Heart left ventricle (tissue), 16 donors: ENCODE measurements at regions not wholly inside any gene's neighbourhood (a gene's known extent, or its start where the extent isn't known, plus 50 kb on each side); places are given as distances from the start of the nearest gene placed in this dataset.

Source experiments
- ATAC-seq, 4 donors: fragments of 200-7000 bp; cut with Tn5 transposase; one replicate each; pipeline ENCODE4 v1.9.1; 2020 to 2022; ENCODE audit warnings: moderate library complexity in 4 of 4, mild to moderate bottlenecking in 3 of 4, moderate number of reproducible peaks in 1 of 4
- DNase-seq, 5 donors: peaks; one replicate each; pipeline ENCODE4 v3.0.0-alpha.2; 2020
- H3K27ac ChIP-seq, 12 donors: fragments of 200-600 bp; sonication (generic) in 4 of 12; one replicate each; pipeline versions ENCODE4 v1.5.0 to v1.8.0; 2016 to 2022; ENCODE audit warnings: mild to moderate bottlenecking in 2 of 12
- H3K27me3 ChIP-seq, 9 donors: fragments of 200-600 bp; sonication (generic) in 2 of 9; one replicate each; pipeline versions ENCODE4 v1.5.1 to v1.8.0; 2016 to 2022; ENCODE audit warnings: mild to moderate bottlenecking in 3 of 9
- H3K36me3 ChIP-seq, 9 donors: fragments of 200-600 bp; sonication (generic) in 2 of 9; one replicate each; pipeline versions ENCODE4 v1.5.0 to v1.8.0; 2018 to 2022; ENCODE audit warnings: mild to moderate bottlenecking in 2 of 9
- H3K4me1 ChIP-seq, 12 donors: fragments of 200-600 bp; sonication (generic) in 4 of 12; one replicate each; pipeline versions ENCODE4 v1.5.0 to v1.8.0; 2016 to 2022; ENCODE audit warnings: mild to moderate bottlenecking in 3 of 12
- H3K4me3 ChIP-seq, 12 donors: fragments of 200-600 bp; sonication (generic) in 4 of 12; one replicate each; pipeline versions ENCODE4 v1.5.0 to v1.8.0; 2017 to 2022; ENCODE audit warnings: mild to moderate bottlenecking in 9 of 12, moderate library complexity in 4 of 12
- H3K9me3 ChIP-seq, 12 donors: fragments of 200-600 bp; sonication (generic) in 4 of 12; one replicate each; pipeline versions ENCODE4 v1.5.0 to v1.8.0; 2016 to 2022; ENCODE audit warnings: mild to moderate bottlenecking in 1 of 12
- CTCF ChIP-seq, 12 donors: fragments of 200-600 bp; sonication (generic) in 4 of 12; IDR thresholded peaks; one replicate each; pipeline versions ENCODE4 v1.5.0 to v1.8.0; 2018 to 2022; ENCODE audit warnings: antibody characterized with exemption in 12 of 12, mild to moderate bottlenecking in 5 of 12
- POLR2A ChIP-seq, 2 donors: fragments of 450-650 bp; IDR thresholded peaks; one replicate each; pipeline ENCODE4 v1.6.1; 2017; ENCODE audit warnings: antibody characterized with exemption in 2 of 2, mild to moderate bottlenecking in 2 of 2, moderate library complexity in 2 of 2
- WGBS, 4 donors: extraction: QIAGEN DNeasy Blood & Tissue Kit in 2 of 4; methylation state at CpG; one replicate each; pipeline versions ENCODE4 v1.1.5 to v1.1.7; 2013 to 2018; 5-methylcytosine and 5-hydroxymethylcytosine counted together
- intact Hi-C, 10 donors: fragments of 100-400 bp; cut with DNase I; formaldehyde crosslinking; loops; one replicate each; pipeline versions ENCODE4 v1.11.1 to v1.14.2; 2022
- donor health status: ischemic (EF 13 %, LVEDD 7.1; RV severe dilation, severe dysfunction).
- donor health status: healthy with polysubstance abuse.
- donor health status: DM: no; HTN: yes; CAD: no.
- donor health status: DM: no; HTN: no; CAD: no.
- donor health status: ischemic (EF 25% LVEDD 6.9; RV normal size, moderate dysfunction).
- donor health status: ischemic (EF 25% LVEDD 5.7; RV mildly dilated, moderate dysfunction).
- donor health status: healthy.
- donor health status: DM: yes; HTN: yes; CAD: no.
- donor health status: ischemic (EF 35%, LVEDD 5.7; RV mildly dilated, moderate dysfunction).
- donor health status: nonischemic (EF 11% LVEDD 7.7; RV severe dilation, severe dysfunction).
- donor health status: DM: yes; HTN: yes; CAD: no.
- donor health status: PGD.
- donor health status: ischemic (EF 29% LVEDD 5.4; RV normal size, mild dysfunction).
- donor health status: nonischemic (EF 23%, LVEDD 6.1; RV moderate dilation, normal function).

GRCh38 chr3:74066456-74066855 lies 441.7 kb upstream of the PDZRN3 start:
- Histone ChIP-seq H3K27me3 (no peaks in the 10 kb centered on the region), H3K4me3 (no peak overlapping the region), H3K27ac (no peak overlapping the region), H3K9me3 (no peaks in the 10 kb centered on the region), H3K36me3 (no peaks in the 10 kb centered on the region), H3K4me1 (peaks cover 0 to 5% (median 0%) of the 10 kb centered on the region in 12 donors)
- 30 to 58% (median 49%) methylated on average over 3 of the region's 3 CpGs for WGBS, 4 donors
- intact Hi-C loops, result no loop called here
- no peak for ATAC-seq
- TF ChIP-seq POLR2A (IDR thresholded peaks at IDR 0.05) (no peak), CTCF (IDR thresholded peaks at IDR 0.05) (no peak)
- no peak for DNase-seq

GRCh38 chr3:74059923-74060600 lies 435.3 kb upstream of the PDZRN3 start:
- Histone ChIP-seq H3K4me1 (no peaks in the 10 kb centered on the region), H3K4me3 (no peak overlapping the region), H3K27me3 (no peaks in the 10 kb centered on the region), H3K27ac (no peak overlapping the region), H3K9me3 (peaks cover 0 to 4% (median 0%) of the 10 kb centered on the region in 12 donors), H3K36me3 (no peaks in the 10 kb centered on the region)
- TF ChIP-seq CTCF (IDR thresholded peaks at IDR 0.05) (no peak), POLR2A (IDR thresholded peaks at IDR 0.05) (no peak)
- intact Hi-C loops, result no loop called here
- 56 to 65% (median 59%) methylated on average over 3 of the region's 3 CpGs for WGBS, 4 donors
- ATAC-seq (no peak), DNase-seq (no peak)

- H3K4me3 ChIP-seq, result no peak overlapping the region
- H3K36me3 ChIP-seq, result no peaks in the 10 kb centered on the region
- TF ChIP-seq POLR2A (IDR thresholded peaks at IDR 0.05) (no peak), CTCF (IDR thresholded peaks at IDR 0.05) (no peak)
- WGBS, 4 donors, result 45 to 61% (median 53%) methylated on average over 3 of the region's 3 CpGs
- no peak overlapping the region for H3K27ac ChIP-seq
- H3K9me3 ChIP-seq, result peaks cover 0 to 4% (median 0%) of the 10 kb centered on the region in 12 donors
- no peak for DNase-seq
- H3K27me3 ChIP-seq, result no peaks in the 10 kb centered on the region
- intact Hi-C loops, result no loop called here
- H3K4me1 ChIP-seq, result no peaks in the 10 kb centered on the region
- ATAC-seq, result no peak
Measured at GRCh38 chr3:74059301-74059922, 434.7 kb upstream of the PDZRN3 start.

- no peak overlapping the region for H3K4me3 ChIP-seq
- no peak overlapping the region for H3K27ac ChIP-seq
- H3K27me3 ChIP-seq, result no peaks in the 10 kb centered on the region
- intact Hi-C loops, result no loop called here
- no peak for DNase-seq
- 46 to 57% (median 51%) methylated on average over 1 of the region's 1 CpG for WGBS, 4 donors
- H3K36me3 ChIP-seq, result no peaks in the 10 kb centered on the region
- ATAC-seq, result no peak
- TF ChIP-seq POLR2A (IDR thresholded peaks at IDR 0.05) (no peak), CTCF (IDR thresholded peaks at IDR 0.05) (no peak)
- H3K9me3 ChIP-seq, result peaks cover 0 to 4% (median 0%) of the 10 kb centered on the region in 12 donors
- no peaks in the 10 kb centered on the region for H3K4me1 ChIP-seq
Measured at GRCh38 chr3:74057169-74057568, 432.4 kb upstream of the PDZRN3 start.
